Activated CD4-positive, alpha-beta T cell treated with anti-CD3 and anti-CD28 coated beads, Interleukin-2, amount 50 U/mL, for 24 hours (primary cell): ENCODE measurements at regions not wholly inside any gene's neighbourhood (a gene's known extent, or its start where the extent isn't known, plus 50 kb on each side); places are given as distances from the start of the nearest gene placed in this dataset.

Source experiments
- DNase-seq, 2 donors: peaks; one replicate each; pipeline ENCODE4 v3.0.0-alpha.2; 2020; ENCODE audit warnings: low read depth in 1 of 2, low spot score in 1 of 2

DNA sequence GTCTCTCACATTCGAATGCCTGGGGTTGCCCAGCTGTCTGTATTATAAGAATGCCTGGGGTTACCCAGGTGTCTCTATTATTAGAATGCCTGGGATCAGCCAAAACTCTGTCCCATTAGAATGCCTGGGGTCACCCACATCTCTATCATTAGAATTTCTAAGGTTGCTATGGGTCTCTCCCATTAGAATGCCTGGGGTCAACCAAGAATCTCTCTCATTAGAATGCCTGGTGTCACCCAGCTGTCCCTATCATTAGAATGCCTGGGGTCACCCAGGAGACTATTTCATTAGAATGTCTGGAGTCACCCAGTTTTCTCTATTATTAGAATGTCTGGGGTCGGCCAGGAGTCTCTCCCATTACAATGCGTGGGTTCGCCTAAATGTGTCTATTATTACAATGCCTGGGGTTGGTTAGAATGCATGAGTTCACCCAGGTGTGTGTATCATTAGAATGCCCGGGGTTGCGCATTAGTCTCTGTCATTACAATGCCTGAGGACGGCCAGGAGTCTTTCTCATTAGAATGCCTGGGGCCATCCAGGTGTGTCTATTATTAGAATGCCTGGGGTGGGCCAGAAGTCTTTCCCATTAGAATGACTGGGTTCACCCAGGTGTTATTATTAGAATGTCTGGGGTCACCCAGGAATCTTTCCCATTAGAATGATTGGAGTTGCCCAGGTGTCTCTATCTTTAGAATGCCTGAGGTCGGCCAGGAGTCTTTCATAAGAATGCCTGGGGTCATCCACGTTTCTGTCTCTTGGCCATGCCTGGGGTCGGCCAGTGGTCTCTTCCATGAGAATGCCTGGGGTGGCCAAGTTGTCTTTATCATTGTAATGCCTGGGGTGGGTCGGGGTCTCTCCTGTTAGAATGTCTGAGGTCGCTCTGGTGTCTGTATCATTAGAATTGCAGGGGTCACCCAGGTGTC lies 59.6 kb downstream of the RNF187 start:
- DNase-seq: no peak

- DNase-seq: no peak
Measured at GRCh38 chr1:228547464-228547792, 60.2 kb downstream of the RNF187 start.

DNA sequence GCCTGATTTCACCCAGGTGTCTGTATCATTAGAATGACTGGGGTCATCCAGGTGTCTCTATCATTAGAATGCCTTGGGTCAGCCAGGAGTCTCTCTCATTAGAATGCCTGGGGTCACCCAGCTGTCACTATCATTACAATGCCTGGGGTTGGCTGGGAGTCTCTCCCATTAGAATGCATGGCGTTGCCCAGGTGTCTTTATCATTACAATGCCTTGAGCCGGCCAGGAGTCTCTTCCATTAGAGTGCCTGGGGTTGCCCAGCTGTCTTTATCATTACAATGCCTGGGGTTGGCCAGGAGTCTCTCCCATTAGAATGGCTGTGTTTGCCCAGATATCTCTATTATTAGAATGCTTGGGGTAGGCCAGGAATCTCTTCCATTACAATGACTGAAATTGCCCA lies 61.6 kb downstream of the RNF187 start:
- DNase-seq: no peak

DNA sequence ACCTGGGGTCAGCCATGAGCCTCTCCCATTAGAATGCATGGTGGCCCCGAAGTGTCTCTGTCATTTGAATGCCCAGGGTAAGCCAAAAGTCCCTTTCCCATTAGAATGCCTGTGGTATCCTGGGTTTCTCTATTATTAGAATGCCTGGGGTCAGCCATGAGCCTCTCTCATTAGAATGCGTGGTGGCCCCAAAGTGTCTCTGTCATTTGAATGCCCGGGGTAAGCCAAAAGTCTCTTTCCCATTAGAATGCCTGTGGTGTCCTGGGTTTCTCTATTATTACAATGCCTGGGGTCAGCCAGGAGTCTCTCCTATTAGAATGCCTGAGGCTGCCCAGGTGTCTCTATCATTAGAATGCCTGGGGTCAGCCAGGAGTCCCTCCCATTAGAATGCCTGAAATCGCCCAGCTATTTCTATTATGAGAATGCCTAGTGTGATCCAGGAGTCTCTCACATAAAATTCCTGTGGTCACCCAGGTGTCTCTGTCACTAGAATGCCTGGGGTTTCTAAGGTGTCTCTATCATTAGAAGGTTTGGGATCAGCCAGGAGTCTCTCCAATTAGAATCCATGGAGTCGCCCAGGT lies 65.5 kb downstream of the RNF187 start:
- DNase-seq: no peak

DNA sequence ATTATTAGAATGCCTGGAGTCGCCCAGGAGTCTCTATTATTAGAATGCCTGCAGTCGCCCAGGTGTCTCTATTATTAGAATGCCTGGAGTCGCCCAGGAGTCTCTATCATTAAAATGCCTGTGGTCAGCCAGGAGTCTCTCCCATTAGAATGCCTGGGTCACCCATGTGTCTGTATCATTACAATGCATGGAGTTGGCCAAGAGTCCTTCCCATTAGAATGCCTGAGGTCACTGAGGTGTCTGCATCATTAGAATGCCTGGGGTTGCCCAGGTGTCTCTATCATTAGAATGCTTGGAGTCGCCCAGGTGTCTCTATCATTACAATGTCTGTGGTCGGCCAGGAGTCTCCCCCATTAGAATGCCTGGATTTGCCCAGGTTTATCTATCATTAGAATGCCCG lies 66.9 kb downstream of the RNF187 start:
- no peak for DNase-seq

DNA sequence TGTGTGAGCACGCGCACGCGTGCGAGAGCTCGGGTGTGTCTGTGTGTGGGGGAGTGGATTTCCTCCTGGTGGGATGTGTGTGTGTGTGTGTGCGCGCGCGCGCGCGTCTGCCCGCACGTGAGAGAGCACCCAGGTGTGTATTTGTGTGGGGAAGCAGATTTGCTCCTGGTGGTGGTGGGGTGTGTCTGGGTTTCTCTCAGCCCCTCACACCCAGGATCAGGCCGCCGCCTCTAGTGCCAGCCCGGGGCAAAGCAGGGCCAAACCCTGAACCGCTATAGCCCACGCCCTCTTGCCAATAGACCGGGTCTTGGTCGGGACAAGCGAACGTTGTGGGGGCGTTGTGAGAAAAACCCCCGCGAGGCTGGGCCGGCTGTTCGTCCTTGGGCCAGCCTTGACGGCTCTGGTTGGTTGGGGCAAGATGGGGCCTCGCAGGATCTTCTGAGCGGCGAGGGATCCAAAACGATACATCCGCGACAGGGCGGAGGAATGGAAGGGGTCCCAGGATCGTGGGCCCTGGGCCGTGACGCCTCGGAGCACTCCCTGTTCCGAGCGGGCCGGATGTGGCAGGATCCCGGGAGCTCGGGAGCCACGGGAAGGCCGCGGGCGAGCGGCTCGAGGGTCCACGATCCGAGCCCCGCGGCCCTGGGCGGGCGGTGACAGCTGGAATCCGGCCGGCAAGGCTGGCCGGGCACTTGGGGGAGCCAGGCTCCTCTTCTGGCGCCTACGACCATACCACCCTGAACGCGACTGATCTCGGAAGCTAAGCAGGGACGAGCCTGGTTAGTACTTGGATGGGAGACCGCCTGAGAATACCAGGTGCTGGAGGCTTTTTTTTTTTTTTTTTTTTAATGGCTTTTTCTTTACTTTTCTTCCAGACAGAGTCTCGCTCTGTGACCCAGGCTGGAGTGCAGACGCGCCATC lies 68.2 kb downstream of the RNF187 start:
- no peak for DNase-seq

- DNase-seq: peak; percentile 10 to 19
Measured at GRCh38 chr1:228556634-228557430, 69.7 kb downstream of the RNF187 start.
